Esophagus squamous epithelium (tissue), 5 donors: ENCODE measurements at regions not wholly inside any gene's neighbourhood (a gene's known extent, or its start where the extent isn't known, plus 50 kb on each side); places are given as distances from the start of the nearest gene placed in this dataset.

Experiments
- DNase-seq: peaks from one replicate; lab custom pipeline; 2025; lab: John Stamatoyannopoulos, UW
- H3K27ac ChIP-seq, 4 donors: fragments of 200-600 bp; sonication (generic); one replicate each; pipeline ENCODE4 v1.5.1; 2016 to 2019; ENCODE audit warnings: mild to moderate bottlenecking in 1 of 4
- H3K27me3 ChIP-seq, 4 donors: fragments of 200-600 bp; sonication (generic); 1 replicate in 3 of 4; 2 replicates in 1 of 4; pipeline versions ENCODE4 v1.5.1 to v1.6.0; 2017 to 2021; ENCODE audit warnings: antibody characterized with exemption in 1 of 4
- H3K36me3 ChIP-seq, 3 donors: fragments of 200-600 bp; sonication (generic); one replicate each; pipeline ENCODE4 v1.5.1; 2016 to 2019
- H3K4me1 ChIP-seq, 3 donors: fragments of 200-600 bp; sonication (generic); one replicate each; pipeline ENCODE4 v1.5.1; 2017 to 2019
- H3K4me3 ChIP-seq, 4 donors: fragments of 200-600 bp; sonication (generic); 1 replicate in 3 of 4; 2 replicates in 1 of 4; pipeline ENCODE4 v1.5.1; 2016 to 2019; ENCODE audit warnings: mild to moderate bottlenecking in 2 of 4, moderate library complexity in 1 of 4
- H3K9me3 ChIP-seq, 3 donors: fragments of 200-600 bp; sonication (generic); one replicate each; pipeline ENCODE4 v1.5.1; 2016 to 2019
- POLR2A ChIP-seq, 4 donors: fragments of 450-650 bp; IDR thresholded peaks; one replicate each; pipeline ENCODE4 v1.6.1; 2017; ENCODE audit warnings: antibody characterized with exemption in 4 of 4, mild to moderate bottlenecking in 4 of 4, moderate library complexity in 3 of 4
- WGBS, 2 donors: methylation state at CpG; one replicate each; pipeline ENCODE4 v1.1.5; 2018; 5-methylcytosine and 5-hydroxymethylcytosine counted together
- intact Hi-C: fragments of 100-400 bp; cut with DNase I; formaldehyde crosslinking; loops from one replicate; pipeline ENCODE4 v1.15.0; 2022
- TF ChIP-seq, protein P1 (sequence below), 6 experiments: fragments of 450-650 bp in 4 of 6; fragments of 200-600 bp in 2 of 6; sonication (generic) in 2 of 6; IDR thresholded peaks; one replicate each; pipeline ENCODE4 v1.5.1; 2016 to 2019; ENCODE audit warnings: antibody characterized with exemption in 6 of 6, mild to moderate bottlenecking in 4 of 6, moderate library complexity in 4 of 6
- donor health status: DM: yes; HTN: yes; CAD: no.

- no peak for TF ChIP-seq POLR2A (IDR thresholded peaks at IDR 0.05)
- TF ChIP-seq, protein P1, sequence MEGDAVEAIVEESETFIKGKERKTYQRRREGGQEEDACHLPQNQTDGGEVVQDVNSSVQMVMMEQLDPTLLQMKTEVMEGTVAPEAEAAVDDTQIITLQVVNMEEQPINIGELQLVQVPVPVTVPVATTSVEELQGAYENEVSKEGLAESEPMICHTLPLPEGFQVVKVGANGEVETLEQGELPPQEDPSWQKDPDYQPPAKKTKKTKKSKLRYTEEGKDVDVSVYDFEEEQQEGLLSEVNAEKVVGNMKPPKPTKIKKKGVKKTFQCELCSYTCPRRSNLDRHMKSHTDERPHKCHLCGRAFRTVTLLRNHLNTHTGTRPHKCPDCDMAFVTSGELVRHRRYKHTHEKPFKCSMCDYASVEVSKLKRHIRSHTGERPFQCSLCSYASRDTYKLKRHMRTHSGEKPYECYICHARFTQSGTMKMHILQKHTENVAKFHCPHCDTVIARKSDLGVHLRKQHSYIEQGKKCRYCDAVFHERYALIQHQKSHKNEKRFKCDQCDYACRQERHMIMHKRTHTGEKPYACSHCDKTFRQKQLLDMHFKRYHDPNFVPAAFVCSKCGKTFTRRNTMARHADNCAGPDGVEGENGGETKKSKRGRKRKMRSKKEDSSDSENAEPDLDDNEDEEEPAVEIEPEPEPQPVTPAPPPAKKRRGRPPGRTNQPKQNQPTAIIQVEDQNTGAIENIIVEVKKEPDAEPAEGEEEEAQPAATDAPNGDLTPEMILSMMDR (IDR thresholded peaks at IDR 0.05), result no peak
- Histone ChIP-seq H3K4me1 (no peaks in the 10 kb centered on the region), H3K36me3 (no peaks in the 10 kb centered on the region), H3K4me3 (no peak overlapping the region), H3K27ac (no peak overlapping the region), H3K9me3 (no peaks in the 10 kb centered on the region), H3K27me3 (no peaks in the 10 kb centered on the region)
- no peak for DNase-seq
- WGBS, 2 donors, result 82 to 100% methylated on average over 1 of the region's 1 CpG
- intact Hi-C loops, result no loop called here
Observed at GRCh38 chr2:226603606-226604005, 196.0 kb downstream of the IRS1 start.

- intact Hi-C loops, result no loop called here
- DNase-seq, result no peak
- Histone ChIP-seq H3K4me3 (no peak overlapping the region), H3K27ac (no peak overlapping the region), H3K9me3 (no peaks in the 10 kb centered on the region), H3K4me1 (no peaks in the 10 kb centered on the region), H3K36me3 (no peaks in the 10 kb centered on the region), H3K27me3 (no peaks in the 10 kb centered on the region)
- 68 to 79% methylated on average over 4 of the region's 4 CpGs for WGBS, 2 donors
- TF ChIP-seq, protein P1 (IDR thresholded peaks at IDR 0.05), result no peak
- TF ChIP-seq POLR2A (IDR thresholded peaks at IDR 0.05), result no peak
Observed at GRCh38 chr2:226601881-226602662, 197.5 kb downstream of the IRS1 start.

DNA sequence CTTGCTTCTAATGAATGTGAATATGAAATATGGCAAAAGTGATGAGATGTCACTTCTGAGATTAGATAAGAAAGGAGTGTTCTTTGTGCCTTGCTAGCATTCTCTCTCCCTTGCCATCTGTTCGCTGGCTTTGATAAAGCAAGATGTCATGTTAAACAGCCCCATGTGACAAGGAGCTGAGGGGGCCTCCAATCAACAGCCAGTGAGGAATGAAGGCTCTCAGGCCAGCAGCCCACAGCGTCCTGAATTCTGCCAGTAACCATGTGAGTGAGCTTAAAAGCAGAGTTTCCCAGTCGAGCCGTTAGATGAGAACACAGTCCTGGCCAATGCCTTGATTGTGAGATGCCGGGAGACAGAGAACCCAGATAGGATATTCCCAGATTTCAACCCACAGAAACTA is 198.8 kb downstream of the IRS1 start:
- Histone ChIP-seq H3K9me3 (no peaks in the 10 kb centered on the region), H3K27me3 (no peaks in the 10 kb centered on the region), H3K4me3 (no peak overlapping the region), H3K36me3 (no peaks in the 10 kb centered on the region), H3K27ac (no peak overlapping the region), H3K4me1 (no peaks in the 10 kb centered on the region)
- 85 to 90% methylated on average over 5 of the region's 5 CpGs for WGBS, 2 donors
- intact Hi-C loops, result no loop called here
- no peak for DNase-seq
- TF ChIP-seq, protein P1 (IDR thresholded peaks at IDR 0.05), result no peak
- TF ChIP-seq POLR2A (IDR thresholded peaks at IDR 0.05), result no peak

GRCh38 chr2:226600184-226600583 is 199.4 kb downstream of the IRS1 start:
- H3K9me3 ChIP-seq, result no peaks in the 10 kb centered on the region
- no peaks in the 10 kb centered on the region for H3K27me3 ChIP-seq
- no peaks in the 10 kb centered on the region for H3K36me3 ChIP-seq
- H3K27ac ChIP-seq, result no peak overlapping the region
- H3K4me3 ChIP-seq, result no peak overlapping the region
- no peaks in the 10 kb centered on the region for H3K4me1 ChIP-seq
- intact Hi-C loops, result no loop called here
- 80 to 85% methylated on average over 5 of the region's 5 CpGs for WGBS, 2 donors
- DNase-seq, result no peak
- TF ChIP-seq POLR2A (IDR thresholded peaks at IDR 0.05), result no peak

GRCh38 chr2:226589043-226589442 is 210.6 kb downstream of the IRS1 start:
- DNase-seq, result no peak
- no peaks in the 10 kb centered on the region for H3K36me3 ChIP-seq

More at GRCh38 chr2:226589043-226589442, 210.6 kb downstream of the IRS1 start:
- intact Hi-C loops, result no loop called here
- H3K4me1 ChIP-seq, result no peaks in the 10 kb centered on the region
- TF ChIP-seq, protein P1 (IDR thresholded peaks at IDR 0.05), result no peak
- no peak for TF ChIP-seq POLR2A (IDR thresholded peaks at IDR 0.05)
- H3K27ac ChIP-seq, result no peak overlapping the region
- peaks cover 0 to 29% (median 7%) of the 10 kb centered on the region in 3 donors for H3K9me3 ChIP-seq
- no peak overlapping the region for H3K4me3 ChIP-seq
- peaks cover 0 to 5% (median 0%) of the 10 kb centered on the region in 4 donors for H3K27me3 ChIP-seq
